Kidney (tissue), 13 donors: ENCODE measurements at regions not wholly inside any gene's neighbourhood (a gene's known extent, or its start where the extent isn't known, plus 50 kb on each side); places are given as distances from the start of the nearest gene placed in this dataset.

ENCODE experiments used
- DNase-seq, 5 donors: peaks; one replicate each; pipeline ENCODE4 v3.0.0-alpha.2; 2013 to 2020
- FAIRE-seq: peaks from 2 replicates; lab custom pipeline; 2012; peaks lifted over from hg19 to GRCh38; lab: Jason Lieb, UNC
- H3K27ac ChIP-seq, 2 donors: one replicate each; pipeline ENCODE4 v1.7.0; 2013; ENCODE audit warnings: low read depth in 2 of 2, low read length in 2 of 2, inconsistent platforms in 1 of 2
- H3K27me3 ChIP-seq: one replicate; pipeline ENCODE4 v1.7.1; 2013; ENCODE audit warnings: low read length, inconsistent platforms; ENCODE audit not compliant: control insufficient read depth, insufficient read depth
- H3K36me3 ChIP-seq, 3 donors: one replicate each; pipeline versions ENCODE4 v1.7.0 to v1.7.1; 2013; ENCODE audit warnings: low read length in 3 of 3, control low read depth in 1 of 3, inconsistent platforms in 1 of 3; ENCODE audit not compliant: insufficient read depth in 3 of 3, control insufficient read depth in 2 of 3
- H3K4me1 ChIP-seq, 3 donors: one replicate each; pipeline versions ENCODE4 v1.7.0 to v1.7.1; 2013; ENCODE audit warnings: low read length in 3 of 3, inconsistent platforms in 1 of 3, low read depth in 1 of 3; ENCODE audit not compliant: control insufficient read depth in 2 of 3, insufficient read depth in 2 of 3
- H3K4me3 ChIP-seq, 3 donors: one replicate each; pipeline versions ENCODE4 v1.7.0 to v1.8.1; 2013; ENCODE audit warnings: low read length in 3 of 3, control low read depth in 1 of 3, inconsistent platforms in 1 of 3
- H3K9ac ChIP-seq, 3 donors: one replicate each; pipeline versions ENCODE4 v1.7.0 to v1.7.1; 2013; ENCODE audit warnings: low read length in 3 of 3, control low read depth in 1 of 3, inconsistent platforms in 1 of 3
- H3K9me3 ChIP-seq, 3 donors: one replicate each; pipeline versions ENCODE4 v1.7.0 to v1.7.1; 2013; ENCODE audit warnings: low read length in 3 of 3, control low read depth in 1 of 3, inconsistent platforms in 1 of 3; ENCODE audit not compliant: control insufficient read depth in 2 of 3, insufficient read depth in 1 of 3
- CTCF ChIP-seq: IDR thresholded peaks from 3 replicates; pipeline ENCODE4 v1.5.1; 2012; ENCODE audit warnings: mild to moderate bottlenecking, moderate library complexity, borderline replicate concordance; ENCODE audit not compliant: insufficient read depth; ENCODE audit errors: extremely low read depth
- intact Hi-C: fragments of 100-400 bp; cut with DNase I; formaldehyde crosslinking; loops from one replicate; pipeline ENCODE4 v1.11.1; 2022
- donor health status: control.
- donor health status: control.
- donor health status: control.
- donor health status: control.
- donor health status: control.
- donor health status: DM: yes; HTN: yes; CAD: no.
- donor health status: Normal renal cell carcinoma (clear cell type).

- H3K4me3 ChIP-seq = no peak overlapping the region
- no peak overlapping the region for H3K9ac ChIP-seq
- intact Hi-C loops = no loop called here
- FAIRE-seq (no peak), DNase-seq (no peak)
- H3K9me3 ChIP-seq = peaks cover 0 to 20% (median 3%) of the 10 kb centered on the region in 3 donors
- no peak overlapping the region for H3K27ac ChIP-seq
- no peaks in the 10 kb centered on the region for H3K36me3 ChIP-seq
- no peak for TF ChIP-seq CTCF
- H3K4me1 ChIP-seq = no peaks in the 10 kb centered on the region
- no peaks in the 10 kb centered on the region for H3K27me3 ChIP-seq
Observed at GRCh38 chr17:77708049-77708448, 250.5 kb upstream of the TNRC6C start.

- Histone ChIP-seq H3K4me1 (no peaks in the 10 kb centered on the region), H3K4me3 (no peak overlapping the region), H3K36me3 (no peaks in the 10 kb centered on the region), H3K9ac (no peak overlapping the region), H3K27ac (no peak overlapping the region), H3K27me3 (no peaks in the 10 kb centered on the region), H3K9me3 (peaks cover 0 to 15% (median 3%) of the 10 kb centered on the region in 3 donors)
- DNase-seq (no peak), FAIRE-seq (no peak)
- intact Hi-C loops = no loop called here
- no peak for TF ChIP-seq CTCF
Observed at GRCh38 chr17:77708936-77709335, 249.6 kb upstream of the TNRC6C start.

- no peaks in the 10 kb centered on the region for H3K27me3 ChIP-seq
- H3K36me3 ChIP-seq = no peaks in the 10 kb centered on the region
- intact Hi-C loops = no loop called here
- no peak overlapping the region for H3K27ac ChIP-seq
- DNase-seq (no peak), FAIRE-seq (no peak)
- H3K4me1 ChIP-seq = no peaks in the 10 kb centered on the region
- H3K9me3 ChIP-seq = peaks cover 0 to 8% (median 0%) of the 10 kb centered on the region in 3 donors
- H3K9ac ChIP-seq = no peak overlapping the region
- no peak for TF ChIP-seq CTCF
- no peak overlapping the region for H3K4me3 ChIP-seq
Observed at GRCh38 chr17:77709594-77709993, 248.9 kb upstream of the TNRC6C start.

GRCh38 chr17:77712578-77712977 lies 245.9 kb upstream of the TNRC6C start:
- Histone ChIP-seq H3K36me3 (no peaks in the 10 kb centered on the region), H3K27me3 (no peaks in the 10 kb centered on the region), H3K27ac (no peak overlapping the region), H3K4me1 (no peaks in the 10 kb centered on the region), H3K9me3 (no peaks in the 10 kb centered on the region), H3K4me3 (no peak overlapping the region), H3K9ac (no peak overlapping the region)
- FAIRE-seq (no peak), DNase-seq (no peak)
- intact Hi-C loops = no loop called here
- TF ChIP-seq CTCF = no peak
